ENCODE measurements at regions not wholly inside any gene's neighbourhood (a gene's known extent, or its start where the extent isn't known, plus 50 kb on each side); places are given as distances from the start of the nearest gene placed in this dataset.

GRCh38 chr5:54859316-54859715 lies 126.1 kb downstream of the ESM1 start:
- TF ChIP-seq, protein P1, sequence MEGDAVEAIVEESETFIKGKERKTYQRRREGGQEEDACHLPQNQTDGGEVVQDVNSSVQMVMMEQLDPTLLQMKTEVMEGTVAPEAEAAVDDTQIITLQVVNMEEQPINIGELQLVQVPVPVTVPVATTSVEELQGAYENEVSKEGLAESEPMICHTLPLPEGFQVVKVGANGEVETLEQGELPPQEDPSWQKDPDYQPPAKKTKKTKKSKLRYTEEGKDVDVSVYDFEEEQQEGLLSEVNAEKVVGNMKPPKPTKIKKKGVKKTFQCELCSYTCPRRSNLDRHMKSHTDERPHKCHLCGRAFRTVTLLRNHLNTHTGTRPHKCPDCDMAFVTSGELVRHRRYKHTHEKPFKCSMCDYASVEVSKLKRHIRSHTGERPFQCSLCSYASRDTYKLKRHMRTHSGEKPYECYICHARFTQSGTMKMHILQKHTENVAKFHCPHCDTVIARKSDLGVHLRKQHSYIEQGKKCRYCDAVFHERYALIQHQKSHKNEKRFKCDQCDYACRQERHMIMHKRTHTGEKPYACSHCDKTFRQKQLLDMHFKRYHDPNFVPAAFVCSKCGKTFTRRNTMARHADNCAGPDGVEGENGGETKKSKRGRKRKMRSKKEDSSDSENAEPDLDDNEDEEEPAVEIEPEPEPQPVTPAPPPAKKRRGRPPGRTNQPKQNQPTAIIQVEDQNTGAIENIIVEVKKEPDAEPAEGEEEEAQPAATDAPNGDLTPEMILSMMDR (IDR thresholded peaks at IDR 0.05; ENCODE audit: insufficient read depth, low read depth, low read length), result no peak
- DNase-seq (ENCODE audit: low read depth), result no peak
- no peak overlapping the region for H3K4me3 ChIP-seq (ENCODE audit: low read depth, low read length)

GRCh38 chr5:54854883-54855581 lies 130.4 kb downstream of the ESM1 start:
- TF ChIP-seq, protein P1 (IDR thresholded peaks at IDR 0.05; ENCODE audit: insufficient read depth, low read depth, low read length), result no peak
- DNase-seq (ENCODE audit: low read depth), result no peak
- no peak overlapping the region for H3K4me3 ChIP-seq (ENCODE audit: low read depth, low read length)

- no peak for DNase-seq (ENCODE audit: low read depth)
- no peak overlapping the region for H3K4me3 ChIP-seq (ENCODE audit: low read depth, low read length)
Measured at GRCh38 chr5:54852007-54852406, 133.4 kb downstream of the ESM1 start.

DNA sequence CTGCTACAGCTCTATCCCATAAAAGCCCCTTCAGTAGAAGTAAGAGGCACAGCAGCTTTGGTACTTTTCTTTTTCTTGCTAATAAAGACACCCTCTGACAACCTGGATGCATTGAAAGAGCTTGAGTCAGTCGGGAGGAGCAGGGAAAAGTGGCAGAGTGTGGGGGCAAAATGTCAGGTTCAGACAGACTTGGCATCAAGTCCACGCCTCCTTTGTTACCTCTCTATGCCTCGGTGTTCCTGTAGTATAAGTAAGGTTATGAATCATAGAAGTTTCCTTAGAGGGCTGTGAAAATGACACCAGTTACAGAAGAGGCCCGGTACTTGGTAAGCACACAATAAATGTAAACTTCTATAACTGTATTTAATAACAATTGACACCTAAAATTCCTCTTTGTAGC lies 133.9 kb downstream of the ESM1 start:
- DNase-seq (ENCODE audit: low read depth), result no peak
- no peak overlapping the region for H3K4me3 ChIP-seq (ENCODE audit: low read depth, low read length)
- TF ChIP-seq, protein P1 (IDR thresholded peaks at IDR 0.05; ENCODE audit: insufficient read depth, low read depth, low read length), result no peak

More at GRCh38 chr5:54852007-54852406, 133.4 kb downstream of the ESM1 start:
- TF ChIP-seq, protein P1 (IDR thresholded peaks at IDR 0.05; ENCODE audit: insufficient read depth, low read depth, low read length), result peak; percentile 6

- TF ChIP-seq, protein P1 (IDR thresholded peaks at IDR 0.05; ENCODE audit: insufficient read depth, low read depth, low read length), result no peak
- no peak overlapping the region for H3K4me3 ChIP-seq (ENCODE audit: low read depth, low read length)
- DNase-seq (ENCODE audit: low read depth), result no peak
Measured at GRCh38 chr5:54848581-54848980, 136.8 kb downstream of the ESM1 start.

GRCh38 chr5:54845567-54845941 lies 139.8 kb downstream of the ESM1 start:
- TF ChIP-seq, protein P1 (IDR thresholded peaks at IDR 0.05; ENCODE audit: insufficient read depth, low read depth, low read length), result no peak
- peak; percentile 58 for DNase-seq (ENCODE audit: low read depth)
- H3K4me3 ChIP-seq (ENCODE audit: low read depth, low read length), result no peak overlapping the region
